ENCODE measurements at regions not wholly inside any gene's neighbourhood (a gene's known extent, or its start where the extent isn't known, plus 50 kb on each side); places are given as distances from the start of the nearest gene placed in this dataset.
A peak's percentile ranks its signal among the peaks of the same experiment; 100 is the strongest.

GRCh38 chr18:24725644-24726415 is 265.4 kb downstream of the HRH4 start:
- DNase-seq: no peak
- Mint-ChIP-seq H3K9me3 (ENCODE audit: low read depth) (no peaks in the 10 kb centered on the region), H3K27me3 (peaks cover 13% of the 10 kb centered on the region), H3K27ac (no peak overlapping the region), H3K4me1 (no peaks in the 10 kb centered on the region), H3K36me3 (ENCODE audit: low read depth) (no peaks in the 10 kb centered on the region), H3K4me3 (no peak overlapping the region)
- no peak for ATAC-seq
- POLR2A ChIA-PET: no interaction called here
- CTCF ChIA-PET: interaction anchor here (0.7 to 3.9 kb wide), 24 partner anchors 7 to 1228 kb away, joined by 3 to 33 read pairs (median 4); no protein-coding TSS in a partner anchor
- intact Hi-C loops (cut with DNase I, micrococcal nuclease): loop anchor here (1.0 kb wide), 5 partner anchors 126 to 367 kb away; no protein-coding TSS in a partner anchor

- DNase-seq: peak; percentile 79
- ATAC-seq: no peak
These were observed 266.5 kb downstream of the HRH4 start for GRCh38 chr18:24726727-24727492.

GRCh38 chr18:24727685-24728084 is 267.2 kb downstream of the HRH4 start:
- DNase-seq (no peak), ATAC-seq (no peak)
- no peaks in the 10 kb centered on the region for H3K9me3 Mint-ChIP-seq (ENCODE audit: low read depth)
- H3K4me3 Mint-ChIP-seq: no peak overlapping the region
- H3K27ac Mint-ChIP-seq: no peak overlapping the region
- ChIA-PET CTCF (interaction anchor here (0.8 to 3.9 kb wide), 11 partner anchors 52 to 368 kb away, joined by 3 to 33 read pairs (median 4); no protein-coding TSS in a partner anchor), POLR2A (interaction anchor here (0.6 kb wide), 1 partner anchor 298 kb away, joined by 3 read pairs; no protein-coding TSS in a partner anchor)
- no peaks in the 10 kb centered on the region for H3K4me1 Mint-ChIP-seq
- H3K27me3 Mint-ChIP-seq: peaks cover 7% of the 10 kb centered on the region
- intact Hi-C loops (cut with DNase I, micrococcal nuclease): no loop called here
- no peaks in the 10 kb centered on the region for H3K36me3 Mint-ChIP-seq (ENCODE audit: low read depth)

More at GRCh38 chr18:24726727-24727492, 266.5 kb downstream of the HRH4 start:
- H3K9me3 Mint-ChIP-seq (ENCODE audit: low read depth): no peaks in the 10 kb centered on the region
- H3K36me3 Mint-ChIP-seq (ENCODE audit: low read depth): no peaks in the 10 kb centered on the region
- H3K27ac Mint-ChIP-seq: no peak overlapping the region
- H3K27me3 Mint-ChIP-seq: peaks cover 5% of the 10 kb centered on the region
- H3K4me3 Mint-ChIP-seq: no peak overlapping the region
- intact Hi-C loops (cut with DNase I, micrococcal nuclease): loop anchor here (1.0 kb wide), 5 partner anchors 127 to 368 kb away; no protein-coding TSS in a partner anchor
- H3K4me1 Mint-ChIP-seq: no peaks in the 10 kb centered on the region
- CTCF ChIA-PET: interaction anchor here (0.7 to 3.9 kb wide), 31 partner anchors 9 to 756 kb away, joined by 3 to 33 read pairs (median 3); no protein-coding TSS in a partner anchor
- POLR2A ChIA-PET: no interaction called here

GRCh38 chr18:24731158-24731557 is 270.7 kb downstream of the HRH4 start:
- peaks cover 7% of the 10 kb centered on the region for H3K27me3 Mint-ChIP-seq

GRCh38 chr18:24731981-24732380 is 271.5 kb downstream of the HRH4 start:
- Mint-ChIP-seq H3K27ac (no peak overlapping the region), H3K27me3 (peaks cover 7% of the 10 kb centered on the region), H3K36me3 (ENCODE audit: low read depth) (no peaks in the 10 kb centered on the region), H3K4me1 (no peaks in the 10 kb centered on the region), H3K9me3 (ENCODE audit: low read depth) (no peaks in the 10 kb centered on the region), H3K4me3 (no peak overlapping the region)
- DNase-seq (no peak), ATAC-seq (no peak)
- ChIA-PET POLR2A (no interaction called here), CTCF (interaction anchor here (0.7 to 2.3 kb wide), 2 partner anchors 9 to 1178 kb away, joined by 3 to 7 read pairs; no protein-coding TSS in a partner anchor)
- intact Hi-C loops (cut with DNase I, micrococcal nuclease): no loop called here

More at GRCh38 chr18:24731158-24731557, 270.7 kb downstream of the HRH4 start:
- CTCF ChIA-PET: no interaction called here
- POLR2A ChIA-PET: no interaction called here
- Mint-ChIP-seq H3K27ac (no peak overlapping the region), H3K4me1 (no peaks in the 10 kb centered on the region), H3K9me3 (ENCODE audit: low read depth) (no peaks in the 10 kb centered on the region), H3K4me3 (no peak overlapping the region), H3K36me3 (ENCODE audit: low read depth) (no peaks in the 10 kb centered on the region)
- intact Hi-C loops (cut with DNase I, micrococcal nuclease): no loop called here
- ATAC-seq (no peak), DNase-seq (no peak)

- Mint-ChIP-seq H3K27ac (no peak overlapping the region), H3K27me3 (peaks cover 5% of the 10 kb centered on the region), H3K9me3 (ENCODE audit: low read depth) (no peaks in the 10 kb centered on the region), H3K36me3 (ENCODE audit: low read depth) (no peaks in the 10 kb centered on the region), H3K4me1 (no peaks in the 10 kb centered on the region), H3K4me3 (no peak overlapping the region)
- peak; percentile 19 for DNase-seq
- POLR2A ChIA-PET: interaction anchor here (0.6 kb wide), 1 partner anchor 10 kb away, joined by 4 read pairs; no protein-coding TSS in a partner anchor
- intact Hi-C loops (cut with DNase I, micrococcal nuclease): no loop called here
- CTCF ChIA-PET: interaction anchor here (1.3 to 2.3 kb wide), 2 partner anchors 9 to 11 kb away, joined by 4 to 7 read pairs; no protein-coding TSS in a partner anchor
- no peak for ATAC-seq
These were observed 273.6 kb downstream of the HRH4 start for GRCh38 chr18:24734058-24734457.

- ATAC-seq (no peak), DNase-seq (no peak)
- intact Hi-C loops (cut with DNase I, micrococcal nuclease): no loop called here
- Mint-ChIP-seq H3K36me3 (ENCODE audit: low read depth) (no peaks in the 10 kb centered on the region), H3K27me3 (peaks cover 2% of the 10 kb centered on the region), H3K4me3 (no peak overlapping the region), H3K27ac (no peak overlapping the region), H3K4me1 (no peaks in the 10 kb centered on the region), H3K9me3 (ENCODE audit: low read depth) (no peaks in the 10 kb centered on the region)
- CTCF ChIA-PET: interaction anchor here (1.3 kb wide), 1 partner anchor 9 kb away, joined by 3 read pairs; no protein-coding TSS in a partner anchor
- POLR2A ChIA-PET: no interaction called here
These were observed 275.3 kb downstream of the HRH4 start for GRCh38 chr18:24735624-24736231.

- no peak overlapping the region for H3K4me3 Mint-ChIP-seq
- no peak overlapping the region for H3K27ac Mint-ChIP-seq
- DNase-seq (no peak), ATAC-seq (no peak)
- no peaks in the 10 kb centered on the region for H3K36me3 Mint-ChIP-seq (ENCODE audit: low read depth)
- ChIA-PET POLR2A (no interaction called here), CTCF (no interaction called here)
- H3K9me3 Mint-ChIP-seq (ENCODE audit: low read depth): no peaks in the 10 kb centered on the region
- peaks cover 2% of the 10 kb centered on the region for H3K27me3 Mint-ChIP-seq
- intact Hi-C loops (cut with DNase I, micrococcal nuclease): no loop called here
- no peaks in the 10 kb centered on the region for H3K4me1 Mint-ChIP-seq
These were observed 276.4 kb downstream of the HRH4 start for GRCh38 chr18:24736662-24737330.

- Mint-ChIP-seq H3K9me3 (ENCODE audit: low read depth) (no peaks in the 10 kb centered on the region), H3K27ac (no peak overlapping the region), H3K4me3 (no peak overlapping the region), H3K4me1 (no peaks in the 10 kb centered on the region), H3K36me3 (ENCODE audit: low read depth) (no peaks in the 10 kb centered on the region), H3K27me3 (no peaks in the 10 kb centered on the region)
- DNase-seq (no peak), ATAC-seq (no peak)
- intact Hi-C loops (cut with DNase I, micrococcal nuclease): no loop called here
- ChIA-PET POLR2A (no interaction called here), CTCF (interaction anchor here (0.5 to 1.0 kb wide), 3 partner anchors 12 to 15 kb away, joined by 3 to 4 read pairs (median 4); no protein-coding TSS in a partner anchor)
These were observed 280.4 kb downstream of the HRH4 start for GRCh38 chr18:24740829-24741228.

GRCh38 chr18:24741321-24741720 is 280.9 kb downstream of the HRH4 start:
- POLR2A ChIA-PET: no interaction called here
- CTCF ChIA-PET: interaction anchor here (0.5 to 1.0 kb wide), 3 partner anchors 12 to 15 kb away, joined by 3 to 4 read pairs (median 4); no protein-coding TSS in a partner anchor
- Mint-ChIP-seq H3K4me1 (no peaks in the 10 kb centered on the region), H3K9me3 (ENCODE audit: low read depth) (no peaks in the 10 kb centered on the region), H3K36me3 (ENCODE audit: low read depth) (no peaks in the 10 kb centered on the region), H3K27me3 (no peaks in the 10 kb centered on the region), H3K4me3 (no peak overlapping the region), H3K27ac (no peak overlapping the region)
- DNase-seq (no peak), ATAC-seq (no peak)
- intact Hi-C loops (cut with DNase I, micrococcal nuclease): no loop called here

Data from activated CD4-positive, alpha-beta T cell treated with anti-CD3 and anti-CD28 coated beads for 36 hours (primary cell).